CD14-positive monocyte (primary cell): ENCODE measurements at regions not wholly inside any gene's neighbourhood (a gene's known extent, or its start where the extent isn't known, plus 50 kb on each side); places are given as distances from the start of the nearest gene placed in this dataset.

Experiments
- DNase-seq, 3 donors: peaks; one replicate each; pipeline ENCODE4 v3.0.0-alpha.2; 2011 to 2022
- H2AFZ ChIP-seq: 2 replicates; pipeline ENCODE4 v1.6.0; 2012; ENCODE audit warnings: mild to moderate bottlenecking, low read depth, low read length, inconsistent platforms; ENCODE audit not compliant: insufficient read depth, poor library complexity, severe bottlenecking
- H3K27ac ChIP-seq, 2 donors: 1 replicate in 1 of 2; 2 replicates in 1 of 2; pipeline ENCODE4 v1.5.1; 2012 to 2013; ENCODE audit warnings: low read length in 2 of 2, control low read depth in 1 of 2, inconsistent platforms in 1 of 2, low read depth in 1 of 2, mild to moderate bottlenecking in 1 of 2
- H3K27me3 ChIP-seq, 2 donors: one replicate each; pipeline versions ENCODE4 v1.6.0 to v1.6.1; 2011 to 2013; ENCODE audit warnings: low read length in 2 of 2; ENCODE audit not compliant: control insufficient read depth in 2 of 2, insufficient read depth in 2 of 2
- H3K36me3 ChIP-seq, 2 donors: replicated peaks in 1 of 2; 1 replicate in 1 of 2; 2 replicates in 1 of 2; pipeline versions ENCODE4 v1.5.1 to v1.6.1; 2012 to 2013; ENCODE audit warnings: low read length in 2 of 2, control low read depth in 1 of 2, inconsistent platforms in 1 of 2, mild to moderate bottlenecking in 1 of 2; ENCODE audit not compliant: insufficient read depth in 2 of 2, control insufficient read depth in 1 of 2
- H3K4me1 ChIP-seq, 2 donors: 1 replicate in 1 of 2; 2 replicates in 1 of 2; pipeline versions ENCODE4 v1.5.1 to v1.6.1; 2012 to 2013; ENCODE audit warnings: low read length in 2 of 2, control low read depth in 1 of 2, inconsistent platforms in 1 of 2, mild to moderate bottlenecking in 1 of 2, moderate library complexity in 1 of 2; ENCODE audit not compliant: insufficient read depth in 2 of 2, control insufficient read depth in 1 of 2
- H3K4me2 ChIP-seq: replicated peaks from 2 replicates; pipeline ENCODE3; 2012; ENCODE audit warnings: low read length, moderate library complexity, mild to moderate bottlenecking; ENCODE audit not compliant: poor library complexity, severe bottlenecking; ENCODE audit errors: extremely low read depth
- H3K4me3 ChIP-seq, 3 experiments: fragments of 200-600 bp in 1 of 3; sonication (generic) in 1 of 3; replicated peaks in 1 of 3; 1 replicate in 2 of 3; 2 replicates in 1 of 3; pipeline ENCODE4 v1.5.1; 2011 to 2013; ENCODE audit warnings: low read length in 3 of 3, mild to moderate bottlenecking in 3 of 3, control low read depth in 2 of 3, low read depth in 2 of 3, inconsistent platforms in 1 of 3, moderate library complexity in 1 of 3
- H3K79me2 ChIP-seq: 2 replicates; pipeline ENCODE4 v1.6.0; 2012; ENCODE audit warnings: mild to moderate bottlenecking, control low read depth, inconsistent platforms, low read length, moderate library complexity; ENCODE audit not compliant: insufficient read depth
- H3K9ac ChIP-seq: 2 replicates; pipeline ENCODE4 v1.6.0; 2017; ENCODE audit warnings: low read length, mild to moderate bottlenecking; ENCODE audit not compliant: insufficient read depth, poor library complexity, severe bottlenecking
- H3K9me3 ChIP-seq, 2 donors: replicated peaks in 1 of 2; 1 replicate in 1 of 2; 2 replicates in 1 of 2; pipeline versions ENCODE4 v1.5.1 to v1.6.1; 2012 to 2013; ENCODE audit warnings: low read length in 2 of 2, control low read depth in 1 of 2; ENCODE audit not compliant: control insufficient read depth in 1 of 2, insufficient read depth in 1 of 2
- H4K20me1 ChIP-seq: 2 replicates; pipeline ENCODE4 v1.6.0; 2012; ENCODE audit warnings: mild to moderate bottlenecking, low read length, control low read depth, moderate library complexity; ENCODE audit not compliant: insufficient read depth
- H3K27ac Mint-ChIP-seq, 7 donors: one replicate each; pipeline ENCODE4 v1.8.0; 2020; ENCODE audit warnings: mild to moderate bottlenecking in 7 of 7, mixed read lengths in 7 of 7, moderate library complexity in 6 of 7, inconsistent platforms in 2 of 7
- H3K27me3 Mint-ChIP-seq, 3 donors: one replicate each; pipeline ENCODE4 v1.8.0; 2021 to 2022; ENCODE audit warnings: low read depth in 3 of 3, mild to moderate bottlenecking in 3 of 3, mixed read lengths in 3 of 3, moderate library complexity in 3 of 3, inconsistent platforms in 1 of 3
- H3K36me3 Mint-ChIP-seq, 2 donors: one replicate each; pipeline ENCODE4 v1.8.0; 2020; ENCODE audit warnings: mixed read lengths in 2 of 2, inconsistent platforms in 1 of 2, mild to moderate bottlenecking in 1 of 2
- H3K4me1 Mint-ChIP-seq: one replicate; pipeline ENCODE4 v1.8.0; 2020; ENCODE audit warnings: mild to moderate bottlenecking, mixed read lengths
- H3K4me3 Mint-ChIP-seq, 2 donors: one replicate each; pipeline ENCODE4 v1.8.0; 2020; ENCODE audit warnings: mild to moderate bottlenecking in 2 of 2, mixed read lengths in 2 of 2, moderate library complexity in 1 of 2
- H3K9me3 Mint-ChIP-seq, 7 donors: one replicate each; pipeline ENCODE4 v1.8.0; 2020 to 2022; ENCODE audit warnings: mixed read lengths in 7 of 7, mild to moderate bottlenecking in 6 of 7, moderate library complexity in 6 of 7, inconsistent platforms in 2 of 7
- WGBS: methylation state at CpG from one replicate; pipeline ENCODE4 v1.1.5; 2013; ENCODE audit warnings: missing lambda C conversion rate; ENCODE audit not compliant: insufficient coverage; 5-methylcytosine and 5-hydroxymethylcytosine counted together
- intact Hi-C, 2 donors: fragments of 100-400 bp; cut with micrococcal nuclease; formaldehyde crosslinking; loops; one replicate each; pipeline versions ENCODE4 v1.15.0 to v1.15.1; 2023
- TF ChIP-seq, protein P1 (sequence below): fragments of 200-600 bp; IDR thresholded peaks from one replicate; pipeline ENCODE4 v1.8.0; 2022; ENCODE audit warnings: antibody characterized with exemption, mild to moderate bottlenecking

- no peaks in the 10 kb centered on the region for H3K4me1 ChIP-seq
- no peaks in the 10 kb centered on the region for H3K36me3 Mint-ChIP-seq
Measured at GRCh38 chrX:68917799-68918198, 89.0 kb downstream of the EFNB1 start.

GRCh38 chrX:68916891-68917290, 88.1 kb downstream of the EFNB1 start:
- H3K36me3 Mint-ChIP-seq: no peaks in the 10 kb centered on the region
- no peaks in the 10 kb centered on the region for H3K9me3 Mint-ChIP-seq
- Histone ChIP-seq H3K4me3 (no peak overlapping the region), H3K4me2 (no peak overlapping the region), H3K4me1 (no peaks in the 10 kb centered on the region), H3K9me3 (no peaks in the 10 kb centered on the region), H3K36me3 (no peaks in the 10 kb centered on the region), H3K27me3 (peaks cover 0 to 6% of the 10 kb centered on the region in 2 donors), H3K9ac (no peak overlapping the region), H3K27ac (no peak overlapping the region), H3K79me2 (no peaks in the 10 kb centered on the region), H4K20me1 (no peaks in the 10 kb centered on the region), H2AFZ (no peak overlapping the region)
- H3K27me3 Mint-ChIP-seq: peaks cover 12 to 14% (median 13%) of the 10 kb centered on the region in 3 donors
- no peak overlapping the region for H3K4me3 Mint-ChIP-seq
- intact Hi-C loops: no loop called here
- no peak overlapping the region for H3K27ac Mint-ChIP-seq
- WGBS: 76% methylated on average over 5 of the region's 8 CpGs
- TF ChIP-seq, protein P1, sequence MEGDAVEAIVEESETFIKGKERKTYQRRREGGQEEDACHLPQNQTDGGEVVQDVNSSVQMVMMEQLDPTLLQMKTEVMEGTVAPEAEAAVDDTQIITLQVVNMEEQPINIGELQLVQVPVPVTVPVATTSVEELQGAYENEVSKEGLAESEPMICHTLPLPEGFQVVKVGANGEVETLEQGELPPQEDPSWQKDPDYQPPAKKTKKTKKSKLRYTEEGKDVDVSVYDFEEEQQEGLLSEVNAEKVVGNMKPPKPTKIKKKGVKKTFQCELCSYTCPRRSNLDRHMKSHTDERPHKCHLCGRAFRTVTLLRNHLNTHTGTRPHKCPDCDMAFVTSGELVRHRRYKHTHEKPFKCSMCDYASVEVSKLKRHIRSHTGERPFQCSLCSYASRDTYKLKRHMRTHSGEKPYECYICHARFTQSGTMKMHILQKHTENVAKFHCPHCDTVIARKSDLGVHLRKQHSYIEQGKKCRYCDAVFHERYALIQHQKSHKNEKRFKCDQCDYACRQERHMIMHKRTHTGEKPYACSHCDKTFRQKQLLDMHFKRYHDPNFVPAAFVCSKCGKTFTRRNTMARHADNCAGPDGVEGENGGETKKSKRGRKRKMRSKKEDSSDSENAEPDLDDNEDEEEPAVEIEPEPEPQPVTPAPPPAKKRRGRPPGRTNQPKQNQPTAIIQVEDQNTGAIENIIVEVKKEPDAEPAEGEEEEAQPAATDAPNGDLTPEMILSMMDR: no peak
- DNase-seq: no peak
- H3K4me1 Mint-ChIP-seq: no peaks in the 10 kb centered on the region

More at GRCh38 chrX:68917799-68918198, 89.0 kb downstream of the EFNB1 start:
- Histone ChIP-seq H3K27ac (no peak overlapping the region), H4K20me1 (no peaks in the 10 kb centered on the region), H3K9me3 (no peaks in the 10 kb centered on the region), H3K9ac (no peak overlapping the region), H3K4me3 (no peak overlapping the region), H3K4me2 (no peak overlapping the region), H2AFZ (no peak overlapping the region), H3K36me3 (no peaks in the 10 kb centered on the region), H3K79me2 (no peaks in the 10 kb centered on the region), H3K27me3 (peaks cover 0 to 2% of the 10 kb centered on the region in 2 donors)
- H3K4me1 Mint-ChIP-seq: no peaks in the 10 kb centered on the region
- DNase-seq: no peak
- peaks cover 4 to 10% (median 7%) of the 10 kb centered on the region in 3 donors for H3K27me3 Mint-ChIP-seq
- H3K27ac Mint-ChIP-seq: no peak overlapping the region
- TF ChIP-seq, protein P1: no peak
- H3K9me3 Mint-ChIP-seq: no peaks in the 10 kb centered on the region
- no peak overlapping the region for H3K4me3 Mint-ChIP-seq
- intact Hi-C loops: no loop called here
